Left hindlimb (tissue), 1 donor: ENCODE measurements at regions not wholly inside any gene's neighbourhood (a gene's known extent, or its start where the extent isn't known, plus 50 kb on each side); places are given as distances from the start of the nearest gene placed in this dataset.

Experiments used
- DNase-seq: peaks from one replicate; pipeline ENCODE4 v3.0.0-alpha.2; 2018

GRCh38 chr7:33819658-33820057 is 85.7 kb upstream of the BMPER start:
- DNase-seq = no peak

GRCh38 chr7:33820206-33820605 is 85.1 kb upstream of the BMPER start:
- no peak for DNase-seq

GRCh38 chr7:33821970-33822369 is 83.4 kb upstream of the BMPER start:
- no peak for DNase-seq

GRCh38 chr7:33823913-33824312 is 81.4 kb upstream of the BMPER start:
- DNase-seq = no peak

GRCh38 chr7:33824911-33825459 is 80.4 kb upstream of the BMPER start:
- no peak for DNase-seq

GRCh38 chr7:33825644-33826043 is 79.7 kb upstream of the BMPER start:
- no peak for DNase-seq

GRCh38 chr7:33829536-33829935 is 75.8 kb upstream of the BMPER start:
- no peak for DNase-seq

- DNase-seq = no peak
These were observed 73.8 kb upstream of the BMPER start for GRCh38 chr7:33831389-33832141.

- no peak for DNase-seq
These were observed 73.0 kb upstream of the BMPER start for GRCh38 chr7:33832271-33832721.

GRCh38 chr7:33836797-33837355 is 68.5 kb upstream of the BMPER start:
- DNase-seq = no peak

GRCh38 chr7:33837356-33837851 is 67.9 kb upstream of the BMPER start:
- peak; percentile 41 for DNase-seq

- no peak for DNase-seq
These were observed 64.3 kb upstream of the BMPER start for GRCh38 chr7:33841031-33841430.

- DNase-seq = no peak
These were observed 63.6 kb upstream of the BMPER start for GRCh38 chr7:33841705-33842129.

GRCh38 chr7:33842150-33842549 is 63.2 kb upstream of the BMPER start:
- DNase-seq = no peak

- DNase-seq = no peak
These were observed 59.3 kb upstream of the BMPER start for GRCh38 chr7:33845991-33846509.

- no peak for DNase-seq
These were observed 56.3 kb upstream of the BMPER start for GRCh38 chr7:33849004-33849403.

GRCh38 chr7:33849971-33850559 is 55.3 kb upstream of the BMPER start:
- DNase-seq = no peak

GRCh38 chr7:33850768-33851167 is 54.6 kb upstream of the BMPER start:
- DNase-seq = no peak

GRCh38 chr7:33852838-33853237 is 52.5 kb upstream of the BMPER start:
- DNase-seq = no peak

GRCh38 chr7:33853361-33854062 is 51.8 kb upstream of the BMPER start:
- DNase-seq = no peak

GRCh38 chr7:33854178-33854577 is 51.2 kb upstream of the BMPER start:
- DNase-seq = no peak

GRCh38 chr7:33854801-33855350 is 50.5 kb upstream of the BMPER start:
- DNase-seq = no peak
